GM12892 (cell line): ENCODE measurements at regions not wholly inside any gene's neighbourhood (a gene's known extent, or its start where the extent isn't known, plus 50 kb on each side); places are given as distances from the start of the nearest gene placed in this dataset.

ENCODE experiments used
- DNase-seq: peaks from one replicate; pipeline ENCODE4 v3.0.0; 2011; ENCODE audit not compliant: insufficient read length
- FAIRE-seq: peaks from 2 replicates; lab custom pipeline; 2011; peaks lifted over from hg19 to GRCh38; lab: Jason Lieb, UNC
- POLR2A ChIP-seq: IDR thresholded peaks from 2 replicates; pipeline ENCODE4 v1.6.1; 2011; ENCODE audit warnings: low read depth, low read length, control low read depth
- POLR2AphosphoS5 ChIP-seq: IDR thresholded peaks from 2 replicates; pipeline ENCODE4 v1.6.1; 2011; ENCODE audit warnings: low read depth, low read length, control low read depth
- TAF1 ChIP-seq: IDR thresholded peaks from 2 replicates; pipeline ENCODE4 v1.6.1; 2011; ENCODE audit warnings: low read depth, mild to moderate bottlenecking, control low read depth, low read length, borderline replicate concordance

- no peak for DNase-seq
- no peak for FAIRE-seq
- TF ChIP-seq POLR2AphosphoS5 (no peak), TAF1 (no peak), POLR2A (no peak)
Measured at GRCh38 chr1:101739826-101740330, 256.8 kb downstream of the OLFM3 start.

GRCh38 chr1:101741910-101742309, 254.8 kb downstream of the OLFM3 start:
- FAIRE-seq (no peak), DNase-seq (no peak)
- TF ChIP-seq POLR2A: no peak
- TF ChIP-seq TAF1: no peak
- TF ChIP-seq POLR2AphosphoS5: no peak

GRCh38 chr1:101742509-101742908, 254.2 kb downstream of the OLFM3 start:
- TF ChIP-seq POLR2A: no peak
- no peak for TF ChIP-seq POLR2AphosphoS5
- no peak for TF ChIP-seq TAF1
- no peak for DNase-seq
- FAIRE-seq: no peak

GRCh38 chr1:101745551-101746270, 251.0 kb downstream of the OLFM3 start:
- DNase-seq: no peak
- no peak for FAIRE-seq
- TF ChIP-seq POLR2AphosphoS5: no peak
- no peak for TF ChIP-seq POLR2A
- no peak for TF ChIP-seq TAF1

GRCh38 chr1:101748077-101748476, 248.6 kb downstream of the OLFM3 start:
- DNase-seq: no peak
- no peak for FAIRE-seq
- TF ChIP-seq POLR2AphosphoS5: no peak
- TF ChIP-seq POLR2A: no peak
- TF ChIP-seq TAF1: no peak
